ENCODE measurements at regions not wholly inside any gene's neighbourhood (a gene's known extent, or its start where the extent isn't known, plus 50 kb on each side); places are given as distances from the start of the nearest gene placed in this dataset.

GRCh38 chr5:51027271-51027670, 356.0 kb upstream of the ISL1 start:
- ChIA-PET POLR2A (no interaction called here), SMC1A (ENCODE audit: uncharacterized antibody, unreplicated experiment) (no interaction called here), RAD21 (ENCODE audit: unreplicated experiment) (no interaction called here), CTCF (interaction anchor here (0.6 to 1.1 kb wide), 2 partner anchors 19 to 23 kb away, joined by 3 read pairs; no protein-coding TSS in a partner anchor)
- Histone ChIP-seq H3K4me1 (ENCODE audit: control insufficient read depth, insufficient read depth, low read length) (no peaks in the 10 kb centered on the region), H3K27me3 (replicated peaks in 1 of 2; ENCODE audit: control insufficient read depth in 2 of 2, insufficient read depth in 2 of 2, low read length in 1 of 2) (no peaks in the 10 kb centered on the region), H3K79me2 (ENCODE audit: control insufficient read depth, insufficient read depth, low read length) (no peaks in the 10 kb centered on the region), H3K4me2 (ENCODE audit: control insufficient read depth, insufficient read depth) (no peak overlapping the region), H3K36me3 (ENCODE audit: control insufficient read depth in 2 of 2, insufficient read depth in 2 of 2, low read length in 1 of 2) (no peaks in the 10 kb centered on the region), H3K9me3 (replicated peaks; ENCODE audit: control insufficient read depth, insufficient read depth, low read length) (no peaks in the 10 kb centered on the region), H3K9ac (ENCODE audit: control insufficient read depth, insufficient read depth, low read length) (no peak overlapping the region), H3K4me3 (no peak overlapping the region), H2AFZ (ENCODE audit: control insufficient read depth, low read depth, low read length) (no peak overlapping the region), H4K20me1 (ENCODE audit: control insufficient read depth, insufficient read depth) (no peaks in the 10 kb centered on the region), H3K27ac (ENCODE audit: control insufficient read depth, insufficient read depth) (no peak overlapping the region)
- TF ChIP-seq TAF1 (IDR thresholded peaks at IDR 0.05; ENCODE audit: borderline replicate concordance, low read depth, low read length) (no peak), NFXL1 (IDR thresholded peaks at IDR 0.05; ENCODE audit: borderline replicate concordance) (no peak), POLR2A (IDR thresholded peaks at IDR 0.05; ENCODE audit: low read depth, low read length) (no peak), CREM (IDR thresholded peaks at IDR 0.05; ENCODE audit: low read depth) (no peak), E4F1 (IDR thresholded peaks at IDR 0.05; ENCODE audit: borderline replicate concordance, partially characterized antibody) (no peak), SUZ12 (IDR thresholded peaks at IDR 0.05; ENCODE audit: unreplicated experiment) (no peak), CBX3 (IDR thresholded peaks at IDR 0.05; ENCODE audit: borderline replicate concordance, low read depth) (no peak), NFYA (IDR thresholded peaks at IDR 0.05; ENCODE audit: borderline replicate concordance, low read depth, low read length) (no peak), RBBP5 (conservative IDR thresholded peaks at IDR 0.05) (no peak), CBX5 (IDR thresholded peaks at IDR 0.05; ENCODE audit: low read depth) (no peak), ZSCAN29 (IDR thresholded peaks at IDR 0.05) (no peak), HCFC1 (IDR thresholded peaks at IDR 0.05; ENCODE audit: low read length) (no peak), ESRRA (IDR thresholded peaks at IDR 0.05; ENCODE audit: low read length) (no peak), BCLAF1 (IDR thresholded peaks at IDR 0.05) (no peak)
- TF ChIP-seq, protein P1, sequence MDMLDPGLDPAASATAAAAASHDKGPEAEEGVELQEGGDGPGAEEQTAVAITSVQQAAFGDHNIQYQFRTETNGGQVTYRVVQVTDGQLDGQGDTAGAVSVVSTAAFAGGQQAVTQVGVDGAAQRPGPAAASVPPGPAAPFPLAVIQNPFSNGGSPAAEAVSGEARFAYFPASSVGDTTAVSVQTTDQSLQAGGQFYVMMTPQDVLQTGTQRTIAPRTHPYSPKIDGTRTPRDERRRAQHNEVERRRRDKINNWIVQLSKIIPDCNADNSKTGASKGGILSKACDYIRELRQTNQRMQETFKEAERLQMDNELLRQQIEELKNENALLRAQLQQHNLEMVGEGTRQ (IDR thresholded peaks at IDR 0.05; ENCODE audit: borderline replicate concordance, low read depth, low read length), result no peak
- FAIRE-seq, result no peak
- WGBS (ENCODE audit: insufficient coverage, insufficient replicate concordance, low lambda C conversion rate, missing lambda C conversion rate), result 6% methylated on average over 1 of the region's 1 CpG
- intact Hi-C loops (cut with micrococcal nuclease; ENCODE audit: unreplicated experiment) (no loop called here), in situ Hi-C loops (cut with MboI) (no loop called here)
- no peak for DNase-seq (ENCODE audit: low read depth, low spot score)
- no TSS peak for BruUV-seq (replicated peaks)
- ATAC-seq, result no peak

Data from GM12878 (cell line).